ENCODE measurements at regions not wholly inside any gene's neighbourhood (a gene's known extent, or its start where the extent isn't known, plus 50 kb on each side); places are given as distances from the start of the nearest gene placed in this dataset.
"Not testable (repeated sequence)": the region's sequence is repeated elsewhere in the genome, so short reads cannot be mapped to it uniquely, and the experiment has no call there.

GRCh38 chr6:65979120-65979519 lies 272.1 kb upstream of the EYS start:
- Histone ChIP-seq H3K4me1 (ENCODE audit: insufficient read depth) (no peaks in the 10 kb centered on the region), H3K4me2 (no peak overlapping the region), H4K20me1 (ENCODE audit: insufficient read depth, poor library complexity, severe bottlenecking) (no peaks in the 10 kb centered on the region), H3K27me3 (no peaks in the 10 kb centered on the region), H2AFZ (no peak overlapping the region), H3K27ac (no peak overlapping the region), H3K36me3 (replicated peaks; ENCODE audit: insufficient read depth, low read depth) (no peaks in the 10 kb centered on the region), H3K4me3 (no peak overlapping the region), H3K9me2 (replicated peaks; ENCODE audit: insufficient read depth) (no peaks in the 10 kb centered on the region), H3K9me3 (ENCODE audit: low read depth) (no peaks in the 10 kb centered on the region), H3K79me2 (no peaks in the 10 kb centered on the region)
- TF ChIP-seq, protein P1, sequence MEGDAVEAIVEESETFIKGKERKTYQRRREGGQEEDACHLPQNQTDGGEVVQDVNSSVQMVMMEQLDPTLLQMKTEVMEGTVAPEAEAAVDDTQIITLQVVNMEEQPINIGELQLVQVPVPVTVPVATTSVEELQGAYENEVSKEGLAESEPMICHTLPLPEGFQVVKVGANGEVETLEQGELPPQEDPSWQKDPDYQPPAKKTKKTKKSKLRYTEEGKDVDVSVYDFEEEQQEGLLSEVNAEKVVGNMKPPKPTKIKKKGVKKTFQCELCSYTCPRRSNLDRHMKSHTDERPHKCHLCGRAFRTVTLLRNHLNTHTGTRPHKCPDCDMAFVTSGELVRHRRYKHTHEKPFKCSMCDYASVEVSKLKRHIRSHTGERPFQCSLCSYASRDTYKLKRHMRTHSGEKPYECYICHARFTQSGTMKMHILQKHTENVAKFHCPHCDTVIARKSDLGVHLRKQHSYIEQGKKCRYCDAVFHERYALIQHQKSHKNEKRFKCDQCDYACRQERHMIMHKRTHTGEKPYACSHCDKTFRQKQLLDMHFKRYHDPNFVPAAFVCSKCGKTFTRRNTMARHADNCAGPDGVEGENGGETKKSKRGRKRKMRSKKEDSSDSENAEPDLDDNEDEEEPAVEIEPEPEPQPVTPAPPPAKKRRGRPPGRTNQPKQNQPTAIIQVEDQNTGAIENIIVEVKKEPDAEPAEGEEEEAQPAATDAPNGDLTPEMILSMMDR (IDR thresholded peaks at IDR 0.05; ENCODE audit: poor library complexity), result no peak
- no peak for TF ChIP-seq EZH2phosphoT487 (IDR thresholded peaks at IDR 0.05; ENCODE audit: low read depth, severe bottlenecking, unreplicated experiment)
- no peak for TF ChIP-seq EZH2 (IDR thresholded peaks at IDR 0.05; ENCODE audit: borderline replicate concordance)
- WGBS (ENCODE audit: low lambda C conversion rate, missing lambda C conversion rate), result 74% methylated on average over 2 of the region's 2 CpGs
- no peak for DNase-seq (ENCODE audit: low spot score)

DNA sequence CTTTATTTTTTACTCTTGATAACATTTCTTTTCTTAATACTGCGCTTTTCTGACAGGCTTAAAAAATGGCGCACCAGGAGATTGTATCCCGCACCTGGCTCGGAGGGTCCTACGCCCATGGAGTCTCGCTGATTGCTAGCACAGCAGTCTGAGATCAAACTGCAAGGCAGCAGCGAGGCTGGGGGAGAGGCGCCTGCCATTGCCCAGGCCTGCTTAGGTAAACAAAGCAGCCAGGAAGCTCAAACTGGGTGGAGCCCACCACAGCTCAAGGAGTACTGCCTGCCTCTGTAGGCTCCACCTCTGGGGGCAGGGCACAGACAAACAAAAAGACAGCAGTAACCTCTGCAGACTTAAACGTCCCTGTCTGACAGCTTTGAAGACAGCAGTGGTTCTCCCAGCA lies 264.2 kb upstream of the EYS start:
- H3K4me2 ChIP-seq, H3K27me3 ChIP-seq: not testable (repeated sequence)
- 84% methylated on average over 9 of the region's 9 CpGs for WGBS (ENCODE audit: low lambda C conversion rate, missing lambda C conversion rate)

GRCh38 chr6:65964261-65964660 lies 257.2 kb upstream of the EYS start:
- DNase-seq (ENCODE audit: low spot score), result no peak
- no peaks in the 10 kb centered on the region for H3K4me1 ChIP-seq (ENCODE audit: insufficient read depth)
- no peaks in the 10 kb centered on the region for H3K9me2 ChIP-seq (replicated peaks; ENCODE audit: insufficient read depth)
- H3K36me3 ChIP-seq (replicated peaks; ENCODE audit: insufficient read depth, low read depth), result no peaks in the 10 kb centered on the region
- no peak overlapping the region for H3K4me2 ChIP-seq
- no peaks in the 10 kb centered on the region for H3K27me3 ChIP-seq
- TF ChIP-seq EZH2phosphoT487 (IDR thresholded peaks at IDR 0.05; ENCODE audit: low read depth, severe bottlenecking, unreplicated experiment) (no peak), EZH2 (IDR thresholded peaks at IDR 0.05; ENCODE audit: borderline replicate concordance) (no peak)
- TF ChIP-seq, protein P1 (IDR thresholded peaks at IDR 0.05; ENCODE audit: poor library complexity), result no peak
- H3K4me3 ChIP-seq, result no peak overlapping the region
- H3K79me2 ChIP-seq, result no peaks in the 10 kb centered on the region
- H4K20me1 ChIP-seq (ENCODE audit: insufficient read depth, poor library complexity, severe bottlenecking), result no peaks in the 10 kb centered on the region
- H2AFZ ChIP-seq, result no peak overlapping the region
- no peak overlapping the region for H3K27ac ChIP-seq
- H3K9me3 ChIP-seq (ENCODE audit: low read depth), result no peaks in the 10 kb centered on the region

More for the DNA sequence above, 264.2 kb upstream of the EYS start:
- not testable (repeated sequence) for H2AFZ ChIP-seq; H3K36me3 ChIP-seq (replicated peaks; ENCODE audit: insufficient read depth, low read depth); H3K79me2 ChIP-seq; H3K9me3 ChIP-seq (ENCODE audit: low read depth); H3K27ac ChIP-seq; H4K20me1 ChIP-seq (ENCODE audit: insufficient read depth, poor library complexity, severe bottlenecking); H3K4me3 ChIP-seq; DNase-seq (ENCODE audit: low spot score); H3K4me1 ChIP-seq (ENCODE audit: insufficient read depth); H3K9me2 ChIP-seq (replicated peaks; ENCODE audit: insufficient read depth)

- Histone ChIP-seq H3K9me3 (ENCODE audit: low read depth) (no peaks in the 10 kb centered on the region), H3K4me1 (ENCODE audit: insufficient read depth) (no peaks in the 10 kb centered on the region), H3K9me2 (replicated peaks; ENCODE audit: insufficient read depth) (no peaks in the 10 kb centered on the region), H4K20me1 (ENCODE audit: insufficient read depth, poor library complexity, severe bottlenecking) (no peaks in the 10 kb centered on the region), H3K27ac (no peak overlapping the region), H2AFZ (no peak overlapping the region), H3K4me2 (no peak overlapping the region), H3K36me3 (replicated peaks; ENCODE audit: insufficient read depth, low read depth) (no peaks in the 10 kb centered on the region), H3K79me2 (no peaks in the 10 kb centered on the region), H3K27me3 (no peaks in the 10 kb centered on the region), H3K4me3 (no peak overlapping the region)
- TF ChIP-seq EZH2phosphoT487 (IDR thresholded peaks at IDR 0.05; ENCODE audit: low read depth, severe bottlenecking, unreplicated experiment) (no peak), EZH2 (IDR thresholded peaks at IDR 0.05; ENCODE audit: borderline replicate concordance) (no peak)
- TF ChIP-seq, protein P1 (IDR thresholded peaks at IDR 0.05; ENCODE audit: poor library complexity), result no peak
- no peak for DNase-seq (ENCODE audit: low spot score)
- 86% methylated on average over 3 of the region's 3 CpGs for WGBS (ENCODE audit: low lambda C conversion rate, missing lambda C conversion rate)
These were observed 248.0 kb upstream of the EYS start for GRCh38 chr6:65955034-65955433.

Data from hepatocyte (in vitro differentiated cells).